ENCODE measurements at regions not wholly inside any gene's neighbourhood (a gene's known extent, or its start where the extent isn't known, plus 50 kb on each side); places are given as distances from the start of the nearest gene placed in this dataset.
A peak's percentile ranks its signal among the peaks of the same experiment; 100 is the strongest.

DNA sequence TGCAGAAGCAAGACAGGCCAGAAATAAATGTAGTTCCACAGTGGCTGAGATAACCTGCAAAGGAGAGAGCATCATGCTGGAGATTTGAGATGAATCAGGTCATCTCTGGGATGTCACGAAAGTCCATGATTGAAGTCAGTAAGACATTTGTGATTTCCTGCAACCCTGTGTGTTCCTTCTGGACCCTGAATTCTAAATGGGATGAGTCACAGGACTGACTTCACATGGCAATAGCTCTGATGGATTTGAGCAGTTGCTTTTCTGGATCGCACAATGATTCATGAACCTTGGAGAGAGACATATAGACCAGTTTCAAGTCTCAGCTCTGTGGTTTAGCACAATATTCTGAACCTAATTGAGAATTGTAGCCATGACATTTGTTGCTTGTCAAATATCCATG lies 102.9 kb downstream of the TSN start:
- DNase-seq (ENCODE audit: low read depth): peak; percentile 59
- TF ChIP-seq, protein P1, sequence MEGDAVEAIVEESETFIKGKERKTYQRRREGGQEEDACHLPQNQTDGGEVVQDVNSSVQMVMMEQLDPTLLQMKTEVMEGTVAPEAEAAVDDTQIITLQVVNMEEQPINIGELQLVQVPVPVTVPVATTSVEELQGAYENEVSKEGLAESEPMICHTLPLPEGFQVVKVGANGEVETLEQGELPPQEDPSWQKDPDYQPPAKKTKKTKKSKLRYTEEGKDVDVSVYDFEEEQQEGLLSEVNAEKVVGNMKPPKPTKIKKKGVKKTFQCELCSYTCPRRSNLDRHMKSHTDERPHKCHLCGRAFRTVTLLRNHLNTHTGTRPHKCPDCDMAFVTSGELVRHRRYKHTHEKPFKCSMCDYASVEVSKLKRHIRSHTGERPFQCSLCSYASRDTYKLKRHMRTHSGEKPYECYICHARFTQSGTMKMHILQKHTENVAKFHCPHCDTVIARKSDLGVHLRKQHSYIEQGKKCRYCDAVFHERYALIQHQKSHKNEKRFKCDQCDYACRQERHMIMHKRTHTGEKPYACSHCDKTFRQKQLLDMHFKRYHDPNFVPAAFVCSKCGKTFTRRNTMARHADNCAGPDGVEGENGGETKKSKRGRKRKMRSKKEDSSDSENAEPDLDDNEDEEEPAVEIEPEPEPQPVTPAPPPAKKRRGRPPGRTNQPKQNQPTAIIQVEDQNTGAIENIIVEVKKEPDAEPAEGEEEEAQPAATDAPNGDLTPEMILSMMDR (conservative IDR thresholded peaks at IDR 0.05; ENCODE audit: control insufficient read depth, insufficient read depth, low read depth, low read length): no peak
- no peak overlapping the region for H3K4me3 ChIP-seq (ENCODE audit: control insufficient read depth, low read depth, low read length)

DNA sequence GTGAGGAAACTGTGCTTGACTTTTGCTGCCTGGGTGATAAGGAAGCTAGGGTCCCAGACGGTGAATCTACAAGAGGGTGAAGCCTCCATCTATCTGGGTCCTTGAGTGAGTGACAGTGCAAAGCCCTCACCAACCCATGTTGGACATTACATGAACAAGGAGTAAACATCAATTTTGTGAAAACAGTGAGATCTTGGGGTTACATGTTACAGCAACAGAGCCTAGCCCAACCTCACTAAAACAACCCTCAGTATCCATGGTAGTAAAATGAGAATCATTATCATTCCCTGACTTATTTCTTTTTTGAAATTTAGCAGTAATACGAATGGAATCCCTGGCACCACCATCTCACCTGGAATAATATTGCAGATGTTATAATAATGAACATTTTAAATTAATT lies 103.4 kb downstream of the TSN start:
- DNase-seq (ENCODE audit: low read depth): no peak
- H3K4me3 ChIP-seq (ENCODE audit: control insufficient read depth, low read depth, low read length): no peak overlapping the region
- TF ChIP-seq, protein P1 (conservative IDR thresholded peaks at IDR 0.05; ENCODE audit: control insufficient read depth, insufficient read depth, low read depth, low read length): no peak

DNA sequence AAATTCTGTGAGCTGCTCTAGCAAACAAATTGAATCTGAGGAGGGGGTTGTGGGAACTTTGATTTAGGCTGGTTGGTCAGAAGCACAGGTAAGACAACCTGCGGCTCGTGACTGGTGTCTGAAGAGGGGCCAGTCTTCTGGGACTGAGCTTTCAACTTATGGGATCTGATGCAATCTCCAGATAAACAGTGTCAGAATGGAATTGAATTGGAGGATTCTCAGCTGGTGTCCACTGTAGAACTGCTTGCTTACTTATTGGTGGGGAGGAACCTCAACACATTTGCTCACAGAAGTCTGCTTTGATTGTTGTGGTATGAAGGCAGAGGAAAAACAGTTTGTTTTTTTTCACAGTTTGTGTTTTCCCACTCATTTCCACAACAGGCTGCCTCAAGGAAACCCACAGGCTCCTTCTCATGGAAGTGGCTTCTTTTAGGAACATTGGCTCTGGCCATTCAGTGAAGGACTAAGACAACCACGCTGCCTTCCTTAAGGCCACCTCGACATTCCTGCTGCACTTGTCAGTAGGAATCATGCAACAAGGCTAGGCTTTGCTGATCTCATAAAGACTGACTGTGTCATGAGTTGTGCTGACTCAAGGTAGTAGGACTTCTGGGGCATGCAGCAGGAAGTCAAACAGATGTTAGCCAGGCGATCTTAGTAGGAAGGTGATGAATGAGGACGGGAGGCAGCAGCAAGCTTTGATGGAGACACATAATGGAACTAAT lies 104.7 kb downstream of the TSN start:
- H3K4me3 ChIP-seq (ENCODE audit: control insufficient read depth, low read depth, low read length): no peak overlapping the region
- TF ChIP-seq, protein P1 (conservative IDR thresholded peaks at IDR 0.05; ENCODE audit: control insufficient read depth, insufficient read depth, low read depth, low read length): no peak
- DNase-seq (ENCODE audit: low read depth): peak; percentile 93

DNA sequence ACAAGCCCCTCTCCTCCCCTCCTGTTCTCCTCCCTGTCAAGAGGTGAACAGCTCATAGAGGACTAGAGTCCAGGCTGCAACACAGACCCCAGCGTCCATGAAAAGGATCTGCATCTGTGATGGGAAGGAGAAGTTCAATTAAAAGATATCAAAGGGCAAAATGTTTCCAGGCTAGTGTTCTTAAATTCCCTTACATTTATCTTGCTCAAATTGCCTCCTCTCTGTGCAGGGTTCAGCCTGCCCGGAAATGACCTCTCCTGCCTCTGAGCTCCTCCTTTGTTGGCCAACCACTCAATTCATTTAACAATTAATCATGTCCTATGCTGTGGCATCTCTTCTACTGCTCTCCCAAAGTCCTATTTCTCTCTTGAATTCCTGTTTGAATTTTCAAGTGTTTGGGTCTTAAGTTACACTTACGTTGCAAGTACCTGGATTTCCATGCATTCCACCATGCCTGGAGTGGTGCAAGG lies 105.3 kb downstream of the TSN start:
- no peak for DNase-seq (ENCODE audit: low read depth)
- H3K4me3 ChIP-seq (ENCODE audit: control insufficient read depth, low read depth, low read length): no peak overlapping the region
- TF ChIP-seq, protein P1 (conservative IDR thresholded peaks at IDR 0.05; ENCODE audit: control insufficient read depth, insufficient read depth, low read depth, low read length): no peak

DNA sequence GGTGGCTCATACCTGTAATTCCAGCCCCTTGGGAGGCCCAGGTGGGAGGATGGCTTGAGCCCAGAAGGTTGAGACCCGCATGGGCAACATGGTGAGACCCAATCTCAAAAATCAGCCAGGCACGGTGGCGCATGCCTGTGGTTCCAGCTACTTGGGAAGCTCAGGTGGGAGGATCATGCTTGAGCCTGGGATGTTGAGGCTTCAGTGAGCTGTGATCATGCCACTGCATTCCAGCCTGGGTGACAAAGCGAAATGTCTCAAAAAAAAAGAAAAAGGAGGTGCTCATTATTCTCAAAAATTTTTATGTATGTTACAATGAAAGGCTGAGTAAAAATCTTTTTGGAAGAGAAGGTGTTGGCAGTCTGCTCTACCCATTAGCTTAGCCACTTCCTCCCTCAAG lies 106.8 kb downstream of the TSN start:
- no peak overlapping the region for H3K4me3 ChIP-seq (ENCODE audit: control insufficient read depth, low read depth, low read length)
- TF ChIP-seq, protein P1 (conservative IDR thresholded peaks at IDR 0.05; ENCODE audit: control insufficient read depth, insufficient read depth, low read depth, low read length): no peak
- no peak for DNase-seq (ENCODE audit: low read depth)

DNA sequence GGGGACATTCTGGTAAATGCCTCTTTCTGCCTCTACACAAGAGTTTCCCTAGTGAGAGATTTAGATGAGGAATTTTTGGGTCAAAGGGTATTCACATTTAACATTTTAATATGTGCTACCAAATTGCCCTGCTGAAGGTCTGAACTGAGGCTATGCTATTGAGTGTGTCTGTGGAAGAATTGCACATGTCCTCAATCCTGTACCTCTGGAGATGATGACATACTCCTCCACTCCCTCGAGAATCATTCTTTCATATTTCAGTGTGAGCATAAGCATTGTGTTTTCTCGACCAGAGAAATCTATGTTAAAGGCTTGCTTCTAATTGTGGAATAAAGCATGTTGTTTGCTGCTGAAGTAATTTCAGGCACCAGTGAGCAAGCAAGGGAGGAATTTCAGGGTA lies 110.5 kb downstream of the TSN start:
- DNase-seq (ENCODE audit: low read depth): no peak
- no peak overlapping the region for H3K4me3 ChIP-seq (ENCODE audit: control insufficient read depth, low read depth, low read length)
- TF ChIP-seq, protein P1 (conservative IDR thresholded peaks at IDR 0.05; ENCODE audit: control insufficient read depth, insufficient read depth, low read depth, low read length): no peak

All from fibroblast of mammary gland (primary cell).